ENCODE measurements at regions not wholly inside any gene's neighbourhood (a gene's known extent, or its start where the extent isn't known, plus 50 kb on each side); places are given as distances from the start of the nearest gene placed in this dataset.

DNA sequence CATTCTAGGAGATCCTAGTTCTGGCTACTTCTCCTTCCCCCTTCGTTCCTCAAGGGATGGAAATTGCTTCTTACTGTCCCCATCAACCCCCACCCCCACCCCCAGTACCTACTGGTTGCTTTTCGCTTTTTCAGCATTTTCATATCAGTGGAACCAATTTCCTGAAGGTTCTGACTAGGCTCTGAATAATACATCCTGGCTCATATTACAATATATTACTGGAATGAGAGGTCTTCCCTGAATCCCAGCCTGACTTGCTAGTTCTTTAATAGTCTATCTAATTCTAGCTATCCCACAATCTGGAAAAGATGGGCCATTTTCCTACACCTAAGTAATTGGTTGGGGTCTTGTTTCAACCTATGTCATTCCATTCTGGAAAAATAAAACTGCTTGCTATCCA, 207.4 kb downstream of the COG6 start:
- Histone ChIP-seq H3K4me3 (no peak overlapping the region), H3K27ac (no peak overlapping the region), H3K4me1 (no peaks in the 10 kb centered on the region), H3K27me3 (no peaks in the 10 kb centered on the region), H3K9me3 (no peaks in the 10 kb centered on the region), H3K36me3 (ENCODE audit: low read depth, missing control alignments) (no peaks in the 10 kb centered on the region)
- intact Hi-C loops (cut with DNase I; ENCODE audit: low total_unique reads), result no loop called here
- 83 to 84% methylated on average over 2 of the region's 2 CpGs for WGBS, 2 donors
- no peak for DNase-seq
- TF ChIP-seq, protein P1, sequence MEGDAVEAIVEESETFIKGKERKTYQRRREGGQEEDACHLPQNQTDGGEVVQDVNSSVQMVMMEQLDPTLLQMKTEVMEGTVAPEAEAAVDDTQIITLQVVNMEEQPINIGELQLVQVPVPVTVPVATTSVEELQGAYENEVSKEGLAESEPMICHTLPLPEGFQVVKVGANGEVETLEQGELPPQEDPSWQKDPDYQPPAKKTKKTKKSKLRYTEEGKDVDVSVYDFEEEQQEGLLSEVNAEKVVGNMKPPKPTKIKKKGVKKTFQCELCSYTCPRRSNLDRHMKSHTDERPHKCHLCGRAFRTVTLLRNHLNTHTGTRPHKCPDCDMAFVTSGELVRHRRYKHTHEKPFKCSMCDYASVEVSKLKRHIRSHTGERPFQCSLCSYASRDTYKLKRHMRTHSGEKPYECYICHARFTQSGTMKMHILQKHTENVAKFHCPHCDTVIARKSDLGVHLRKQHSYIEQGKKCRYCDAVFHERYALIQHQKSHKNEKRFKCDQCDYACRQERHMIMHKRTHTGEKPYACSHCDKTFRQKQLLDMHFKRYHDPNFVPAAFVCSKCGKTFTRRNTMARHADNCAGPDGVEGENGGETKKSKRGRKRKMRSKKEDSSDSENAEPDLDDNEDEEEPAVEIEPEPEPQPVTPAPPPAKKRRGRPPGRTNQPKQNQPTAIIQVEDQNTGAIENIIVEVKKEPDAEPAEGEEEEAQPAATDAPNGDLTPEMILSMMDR (IDR thresholded peaks at IDR 0.05), result no peak
- TF ChIP-seq POLR2A (IDR thresholded peaks at IDR 0.05), result no peak

DNA sequence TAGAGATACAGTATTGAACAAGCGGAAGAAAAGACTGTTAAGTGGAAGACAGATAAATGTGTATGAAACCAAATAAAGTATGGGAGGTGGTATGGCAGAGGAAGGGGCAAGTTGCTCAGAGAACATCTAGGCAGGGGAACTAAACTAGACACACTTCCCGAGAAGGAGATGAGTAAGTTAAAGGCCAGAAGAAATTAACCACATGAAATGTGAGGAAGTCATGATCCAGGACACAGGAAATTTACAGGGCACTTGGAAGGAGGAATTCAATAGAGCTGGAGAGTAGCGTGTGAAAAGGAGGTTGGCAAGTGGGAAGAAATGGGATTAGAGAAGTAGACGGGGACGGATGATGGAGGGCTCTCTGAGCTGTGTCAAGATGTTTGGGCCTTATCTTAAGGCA, 208.8 kb downstream of the COG6 start:
- Histone ChIP-seq H3K27ac (no peak overlapping the region), H3K9me3 (no peaks in the 10 kb centered on the region), H3K36me3 (ENCODE audit: low read depth, missing control alignments) (no peaks in the 10 kb centered on the region), H3K27me3 (no peaks in the 10 kb centered on the region), H3K4me1 (no peaks in the 10 kb centered on the region), H3K4me3 (no peak overlapping the region)
- TF ChIP-seq, protein P1 (IDR thresholded peaks at IDR 0.05), result no peak
- TF ChIP-seq POLR2A (IDR thresholded peaks at IDR 0.05), result no peak
- intact Hi-C loops (cut with DNase I; ENCODE audit: low total_unique reads), result no loop called here
- WGBS, 2 donors, result 95 to 97% methylated on average over 5 of the region's 5 CpGs
- DNase-seq, result no peak

DNA sequence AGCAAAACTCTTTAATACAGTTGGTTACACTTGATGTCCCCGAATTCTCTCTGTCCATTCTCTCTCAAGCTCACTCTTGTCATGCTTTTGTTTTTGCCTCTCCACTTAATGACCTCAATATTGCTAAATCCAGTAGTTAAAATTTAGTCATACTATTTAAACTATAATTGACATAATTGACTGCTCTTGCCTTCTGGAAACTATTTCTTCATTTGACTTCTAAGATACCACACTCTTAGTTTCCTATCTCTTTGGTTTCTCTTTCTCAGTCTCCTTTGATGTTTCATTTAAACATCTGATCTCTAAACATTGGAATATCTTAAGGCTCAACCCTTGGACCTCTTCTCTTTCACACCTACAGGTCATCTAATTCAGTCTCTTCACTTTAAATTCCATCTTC, 211.3 kb downstream of the COG6 start:
- TF ChIP-seq POLR2A (IDR thresholded peaks at IDR 0.05), result no peak
- TF ChIP-seq, protein P1 (IDR thresholded peaks at IDR 0.05), result no peak
- Histone ChIP-seq H3K9me3 (no peaks in the 10 kb centered on the region), H3K27me3 (no peaks in the 10 kb centered on the region), H3K4me1 (no peaks in the 10 kb centered on the region), H3K36me3 (ENCODE audit: low read depth, missing control alignments) (no peaks in the 10 kb centered on the region), H3K4me3 (no peak overlapping the region), H3K27ac (no peak overlapping the region)
- 80 to 97% methylated on average over 1 of the region's 1 CpG for WGBS, 2 donors
- intact Hi-C loops (cut with DNase I; ENCODE audit: low total_unique reads), result no loop called here
- no peak for DNase-seq

DNA sequence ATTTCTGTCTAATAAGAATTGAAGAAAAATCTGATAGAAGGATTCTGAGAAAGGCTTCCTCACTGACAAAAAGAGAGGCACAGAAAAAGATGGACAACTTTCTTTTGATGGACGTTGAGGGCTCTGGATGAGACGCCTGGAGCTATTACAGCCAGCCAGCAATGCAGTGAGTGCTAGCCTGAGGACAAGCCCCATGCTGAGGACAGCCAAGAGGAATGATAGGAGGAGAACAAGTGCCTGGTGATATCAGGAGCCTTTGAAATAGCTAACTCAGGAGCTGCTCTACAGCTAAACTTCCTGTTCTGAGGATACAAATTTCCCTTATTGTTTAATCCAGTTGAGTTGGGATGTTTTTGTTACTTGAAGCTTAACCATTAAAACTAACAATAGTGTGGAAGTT, 212.3 kb downstream of the COG6 start:
- TF ChIP-seq, protein P1 (IDR thresholded peaks at IDR 0.05), result no peak
- TF ChIP-seq POLR2A (IDR thresholded peaks at IDR 0.05), result no peak
- intact Hi-C loops (cut with DNase I; ENCODE audit: low total_unique reads), result no loop called here
- no peaks in the 10 kb centered on the region for H3K9me3 ChIP-seq
- no peaks in the 10 kb centered on the region for H3K4me1 ChIP-seq
- no peak overlapping the region for H3K27ac ChIP-seq
- no peaks in the 10 kb centered on the region for H3K36me3 ChIP-seq (ENCODE audit: low read depth, missing control alignments)
- no peak overlapping the region for H3K4me3 ChIP-seq
- WGBS, 2 donors, result 87 to 93% methylated on average over 2 of the region's 2 CpGs
- no peaks in the 10 kb centered on the region for H3K27me3 ChIP-seq
- no peak for DNase-seq

DNA sequence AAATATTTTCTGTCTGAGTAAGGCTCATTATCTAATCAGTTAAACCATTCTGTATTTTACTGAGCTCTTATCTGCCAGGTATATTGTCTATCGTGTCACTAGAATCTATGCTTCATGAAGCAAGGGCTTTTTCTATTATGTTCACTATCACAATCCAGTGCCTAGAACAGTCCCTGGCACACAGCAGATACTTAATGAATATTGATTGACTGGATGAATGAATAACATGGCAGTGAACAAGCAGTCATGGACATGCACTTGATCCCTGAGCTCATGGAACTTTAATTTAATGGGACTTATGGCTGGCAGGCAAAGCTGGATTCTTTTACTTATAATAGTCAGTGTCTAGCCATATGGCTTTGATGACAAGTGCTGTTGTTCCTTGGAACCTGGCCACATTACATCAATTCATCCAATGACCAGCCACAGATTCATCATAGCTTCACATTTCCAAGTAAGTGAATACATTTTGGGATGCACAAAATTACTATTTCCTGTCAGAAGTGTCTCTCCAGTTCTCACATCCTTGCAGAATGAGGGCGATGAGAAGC, 214.8 kb downstream of the COG6 start:
- Histone ChIP-seq H3K27ac (no peak overlapping the region), H3K4me3 (no peak overlapping the region), H3K36me3 (ENCODE audit: low read depth, missing control alignments) (no peaks in the 10 kb centered on the region), H3K27me3 (no peaks in the 10 kb centered on the region), H3K4me1 (peaks cover under 1% of the 10 kb centered on the region), H3K9me3 (no peaks in the 10 kb centered on the region)
- WGBS, 2 donors, result 95 to 98% methylated on average over 2 of the region's 2 CpGs
- TF ChIP-seq POLR2A (IDR thresholded peaks at IDR 0.05), result no peak
- TF ChIP-seq, protein P1 (IDR thresholded peaks at IDR 0.05), result no peak
- no peak for DNase-seq
- intact Hi-C loops (cut with DNase I; ENCODE audit: low total_unique reads), result no loop called here
